CD4-positive, alpha-beta T cell treated with Interleukin-6 at 100 ng/mL for 8 hours (primary cell): ENCODE measurements at regions not wholly inside any gene's neighbourhood (a gene's known extent, or its start where the extent isn't known, plus 50 kb on each side); places are given as distances from the start of the nearest gene placed in this dataset.

ENCODE experiments used
- DNase-seq: peaks from one replicate; pipeline ENCODE4 v3.0.0-alpha.2; 2020; ENCODE audit warnings: mixed read lengths, low spot score

DNA sequence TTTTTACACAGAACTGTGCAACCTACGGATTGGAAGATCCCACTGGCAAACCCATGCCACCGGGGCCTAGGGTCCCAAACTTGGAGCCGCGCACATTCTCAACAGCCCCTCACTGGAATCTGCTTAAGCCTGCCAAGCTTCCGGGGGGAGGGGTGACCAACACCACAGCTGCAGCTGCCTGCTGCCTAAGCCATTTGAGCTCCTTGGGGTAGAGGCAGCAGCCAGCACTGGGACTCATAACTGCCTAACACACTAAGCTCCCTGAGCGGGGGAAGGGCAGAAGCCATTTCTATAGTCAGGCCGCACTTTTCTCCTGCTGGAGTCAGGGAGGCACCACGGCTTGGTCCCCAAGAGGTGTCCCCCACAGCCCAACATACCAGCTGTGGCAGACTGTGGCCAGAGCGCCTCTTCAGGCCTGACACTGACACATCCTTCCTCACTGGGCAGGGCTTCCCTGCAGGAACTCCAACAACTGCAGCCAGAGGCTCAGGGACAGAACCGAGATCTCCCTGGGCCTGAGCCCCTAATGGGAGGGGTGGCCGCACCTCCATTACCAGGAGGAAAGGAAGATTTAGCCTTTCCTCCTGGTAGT, 270.3 kb upstream of the ECI2 start:
- no peak for DNase-seq

GRCh38 chr6:4404415-4404814, 269.0 kb upstream of the ECI2 start:
- no peak for DNase-seq

DNA sequence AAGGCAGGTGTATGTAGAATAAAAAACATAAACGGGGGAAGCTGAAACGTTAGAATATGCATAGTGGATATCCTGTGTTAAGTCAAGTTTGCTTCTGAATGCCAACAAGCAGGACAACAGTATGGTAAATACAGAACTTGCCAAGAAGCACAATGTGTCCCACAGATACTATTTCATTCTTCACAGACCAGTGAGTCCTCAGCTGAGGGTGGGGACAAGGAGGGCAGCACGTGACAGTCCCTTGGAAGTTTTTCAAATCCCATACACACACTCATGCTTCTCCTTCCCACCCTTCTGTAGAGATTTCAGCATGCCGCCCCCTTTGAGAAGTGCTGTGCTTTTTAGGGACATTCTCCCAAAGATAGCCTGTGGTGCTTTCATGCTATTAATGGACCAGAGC, 268.5 kb upstream of the ECI2 start:
- no peak for DNase-seq

- no peak for DNase-seq
These were observed 267.8 kb upstream of the ECI2 start for GRCh38 chr6:4403023-4403752.

DNA sequence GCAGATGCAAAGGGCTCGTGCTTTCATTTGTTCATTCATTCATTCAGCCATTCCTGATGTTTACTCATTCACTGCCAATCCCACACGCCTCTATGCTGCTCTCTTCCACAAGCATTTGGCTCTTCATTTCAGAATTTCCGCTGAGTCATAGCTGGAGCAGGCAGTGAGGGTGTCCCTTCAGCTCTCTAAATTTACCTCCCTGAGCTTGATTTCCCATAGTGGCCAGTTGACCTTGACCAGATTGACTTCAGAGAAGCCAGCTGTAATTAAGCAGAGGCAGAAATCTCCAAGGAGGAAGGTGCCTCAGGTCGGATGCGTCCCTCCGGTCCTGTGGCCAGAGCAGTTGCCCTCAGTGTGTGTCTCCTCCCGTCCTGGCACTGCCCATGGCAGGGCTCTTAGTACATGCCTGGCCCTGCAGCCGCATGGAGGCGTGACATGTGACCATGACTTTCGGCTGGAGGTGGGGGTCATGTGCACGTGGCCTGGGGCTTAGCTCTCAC, 267.2 kb upstream of the ECI2 start:
- no peak for DNase-seq

DNA sequence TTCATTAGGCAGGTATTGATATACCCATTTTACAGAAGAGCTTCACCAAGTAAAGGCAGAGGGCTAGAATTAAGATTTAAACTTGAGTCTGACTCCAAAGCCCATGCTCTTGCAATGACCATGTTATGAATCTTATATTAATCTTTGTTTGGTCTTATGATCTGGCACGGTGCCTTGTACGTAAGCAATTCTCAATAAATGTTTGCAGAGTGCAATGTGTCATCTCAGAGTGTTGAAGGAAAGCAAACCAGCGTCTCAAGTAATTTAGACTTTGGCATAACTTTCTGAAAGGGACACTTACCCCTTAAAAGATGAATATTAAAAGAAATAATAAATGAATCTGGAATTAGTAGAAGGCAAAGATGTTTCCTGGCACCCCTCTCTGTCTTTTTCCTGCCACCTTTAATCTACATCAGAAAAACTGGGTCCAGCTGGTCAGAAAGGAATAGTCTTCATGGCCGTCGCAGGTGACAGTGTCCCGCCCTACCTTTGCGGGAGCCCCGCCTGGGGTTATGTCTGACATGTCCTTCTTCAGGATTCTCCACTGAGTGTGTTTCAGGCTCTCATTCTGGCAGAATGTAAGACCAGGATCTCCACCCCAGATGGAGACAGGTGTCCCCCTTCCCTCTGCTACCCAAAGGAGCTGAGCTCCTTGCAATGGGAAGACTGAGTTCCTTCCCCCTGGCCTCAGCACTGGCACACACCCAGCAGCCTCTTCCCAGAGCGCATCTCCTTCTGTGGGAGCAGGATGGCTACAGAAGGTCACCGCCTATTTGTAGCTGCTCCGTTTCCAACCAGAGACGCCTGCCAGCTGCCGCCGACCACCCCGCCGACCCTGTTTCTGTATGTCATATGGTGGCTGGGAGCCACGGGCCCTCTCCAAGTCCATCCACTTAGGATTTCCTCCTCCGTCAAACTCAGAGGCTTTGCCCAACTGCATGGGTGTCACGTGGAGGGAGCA, 266.3 kb upstream of the ECI2 start:
- no peak for DNase-seq

DNA sequence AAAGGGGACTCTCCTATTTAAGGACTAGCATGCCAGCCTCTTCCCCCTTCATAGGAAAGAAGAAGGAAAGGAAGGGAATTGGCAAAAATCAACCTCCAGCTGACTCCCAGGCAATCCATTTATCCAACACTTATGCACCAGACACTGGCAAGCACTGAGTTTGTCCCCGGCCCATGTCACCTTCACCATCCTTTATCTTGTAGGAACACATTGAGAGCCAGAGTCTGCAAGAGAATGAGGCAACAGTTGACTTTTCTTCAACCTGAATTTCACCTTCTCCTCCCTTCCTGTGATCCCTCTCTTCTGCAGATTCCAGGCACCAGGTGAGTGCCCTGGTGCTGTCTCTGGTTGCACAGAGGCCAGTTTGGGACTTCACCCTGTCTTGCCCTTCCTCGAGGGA, 264.3 kb upstream of the ECI2 start:
- no peak for DNase-seq

GRCh38 chr6:4398791-4399190, 263.4 kb upstream of the ECI2 start:
- DNase-seq, result no peak

DNA sequence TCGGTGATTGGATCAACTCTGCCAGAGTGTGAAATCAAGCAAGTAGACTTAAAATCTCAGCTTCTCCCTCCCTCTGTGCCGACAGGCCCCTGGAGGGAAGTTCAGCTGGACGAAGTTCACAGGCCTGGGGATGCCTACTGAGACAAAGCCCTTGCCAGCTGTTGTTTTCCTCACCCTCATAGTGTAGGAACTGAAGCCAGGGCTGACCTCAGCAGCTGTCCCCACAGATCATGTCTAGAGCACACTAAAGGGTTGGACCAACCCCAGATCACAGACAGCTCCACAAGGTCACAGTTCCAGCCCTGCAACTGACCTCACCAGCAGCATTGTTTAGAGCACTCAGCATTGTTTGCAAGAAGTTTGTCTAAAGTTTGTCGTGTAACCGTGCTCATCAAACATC, 261.9 kb upstream of the ECI2 start:
- DNase-seq, result no peak

DNA sequence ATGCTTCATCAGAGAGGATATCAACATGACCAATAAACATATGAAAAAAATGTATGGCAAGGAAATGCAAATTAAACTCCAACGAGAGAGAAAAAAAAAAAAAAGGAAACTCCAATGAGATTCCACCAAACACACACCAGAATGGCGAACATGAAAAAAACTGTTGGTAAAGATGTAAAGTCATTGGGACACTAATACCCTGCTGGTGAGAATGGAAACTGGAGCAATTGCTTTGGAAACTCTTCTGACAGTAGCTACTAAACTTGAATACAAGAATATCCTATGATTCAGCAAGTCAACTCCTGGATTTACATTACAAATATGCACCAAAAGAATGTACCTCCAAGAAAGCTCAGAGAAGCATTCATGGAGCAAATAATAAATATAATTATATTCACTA, 260.7 kb upstream of the ECI2 start:
- DNase-seq, result no peak

DNA sequence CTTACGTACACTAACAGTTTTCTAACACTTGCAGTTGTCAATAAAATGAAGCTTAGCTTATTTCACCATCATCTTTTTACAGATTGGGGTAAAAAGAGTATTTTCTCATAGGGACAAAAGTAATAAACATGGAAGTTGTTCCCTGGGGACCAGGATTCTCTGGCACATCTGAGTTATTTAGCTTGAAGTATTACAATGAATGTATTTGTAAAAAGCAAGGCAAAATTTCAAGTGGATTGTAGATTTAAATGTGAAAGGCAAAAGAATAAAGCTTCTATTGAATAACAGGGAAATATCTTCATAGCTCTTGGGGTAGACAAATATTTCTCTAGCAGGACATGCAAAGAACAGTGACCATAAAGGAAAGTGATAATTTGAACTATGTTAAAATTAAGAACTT, 260.0 kb upstream of the ECI2 start:
- no peak for DNase-seq

DNA sequence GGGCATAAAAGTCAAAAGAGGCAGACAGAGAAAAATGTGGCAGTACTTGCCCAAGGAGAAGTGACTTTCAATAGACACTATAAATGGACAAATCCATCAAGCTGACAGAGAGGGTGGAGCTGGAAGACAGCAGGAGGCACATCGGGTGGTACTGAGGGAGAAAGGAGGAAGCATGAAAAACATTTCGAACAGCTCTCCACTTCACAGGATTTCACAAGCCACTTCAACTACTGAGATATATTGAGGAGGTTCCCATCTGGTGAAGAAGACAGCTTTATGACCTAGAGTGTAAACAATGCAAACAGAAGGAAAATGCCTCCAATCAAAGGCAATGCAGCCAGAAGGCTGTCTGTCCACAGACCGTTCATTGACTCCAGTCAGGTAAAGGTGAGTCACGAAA, 259.4 kb upstream of the ECI2 start:
- DNase-seq, result no peak

DNA sequence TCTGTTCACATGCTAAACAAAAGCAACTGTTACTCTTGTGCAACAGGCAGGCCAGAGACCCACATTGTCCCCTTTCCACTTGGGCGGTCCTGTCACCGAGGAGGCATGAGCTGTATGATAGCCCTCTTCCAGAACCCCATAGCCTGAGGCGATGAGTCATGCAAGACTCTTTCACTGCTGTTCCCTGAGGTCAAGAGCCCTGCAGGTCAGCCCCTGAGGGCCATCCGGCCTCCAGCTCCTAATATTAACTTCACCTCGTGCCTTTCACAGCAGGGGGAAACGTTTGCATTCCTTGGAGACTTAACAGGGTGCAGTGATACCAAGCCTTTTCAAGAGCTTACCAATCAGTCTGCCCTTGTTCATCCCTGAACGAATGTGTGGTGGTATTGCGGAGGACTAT, 253.3 kb upstream of the ECI2 start:
- DNase-seq, result no peak

- no peak for DNase-seq
These were observed 249.3 kb upstream of the ECI2 start for GRCh38 chr6:4384656-4385055.

DNA sequence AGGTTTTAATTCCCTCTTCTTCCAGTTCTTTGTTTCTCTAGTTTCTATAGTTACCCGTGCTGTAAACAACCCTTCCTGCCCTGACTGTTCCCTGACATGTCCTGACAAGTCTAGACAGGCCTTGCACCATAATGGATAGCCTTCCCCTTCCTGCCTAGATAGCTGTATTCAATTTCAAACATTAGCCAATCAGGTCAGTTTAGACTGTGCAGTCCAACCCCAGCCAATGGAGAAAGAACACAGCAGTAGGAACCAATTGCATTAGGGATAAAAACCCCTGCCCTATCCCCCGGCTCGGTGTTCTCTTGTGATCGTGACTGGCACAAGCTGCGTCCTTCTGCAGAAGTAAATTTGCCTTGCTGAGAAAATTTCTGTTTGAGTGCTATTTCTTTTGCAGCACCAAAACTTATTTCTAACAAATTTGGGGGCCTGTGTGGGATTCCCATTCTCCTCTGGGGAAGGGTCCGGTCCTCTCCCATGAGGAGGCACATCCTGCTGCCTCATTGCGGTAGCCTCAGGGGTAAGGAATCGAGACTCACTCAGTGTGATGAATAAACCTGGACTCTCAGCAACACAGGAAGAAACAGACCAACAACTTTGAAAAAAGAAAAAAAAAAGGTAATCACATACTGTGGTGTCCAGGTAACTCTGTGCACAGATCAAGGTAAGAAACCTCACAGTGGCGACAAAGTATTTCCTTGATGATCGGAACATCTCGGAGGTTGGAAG, 248.7 kb upstream of the ECI2 start:
- DNase-seq, result no peak

DNA sequence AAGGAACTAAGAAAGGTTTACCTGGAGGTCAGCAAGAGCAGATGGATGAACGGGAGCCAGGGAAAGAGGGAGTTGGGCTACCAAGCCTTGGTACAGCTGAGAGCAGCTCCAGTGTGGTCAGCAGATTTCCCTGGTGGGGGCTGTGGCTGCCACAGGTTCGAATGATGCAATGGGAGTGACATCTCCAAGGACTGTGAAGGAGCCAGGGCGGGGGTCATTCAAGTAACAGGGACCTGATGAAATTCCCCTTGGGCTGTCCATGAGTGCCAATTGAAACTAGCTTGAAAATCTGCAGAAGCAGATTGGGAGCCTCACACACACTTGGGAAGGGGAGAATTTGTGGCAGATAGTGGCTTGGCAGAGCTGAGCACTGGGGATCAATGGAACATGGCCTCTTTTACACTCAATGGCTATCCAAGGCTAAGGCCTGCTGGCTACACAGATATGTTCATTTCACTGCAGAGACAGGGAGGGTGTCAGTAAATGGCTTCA, 247.0 kb upstream of the ECI2 start:
- DNase-seq, result no peak

DNA sequence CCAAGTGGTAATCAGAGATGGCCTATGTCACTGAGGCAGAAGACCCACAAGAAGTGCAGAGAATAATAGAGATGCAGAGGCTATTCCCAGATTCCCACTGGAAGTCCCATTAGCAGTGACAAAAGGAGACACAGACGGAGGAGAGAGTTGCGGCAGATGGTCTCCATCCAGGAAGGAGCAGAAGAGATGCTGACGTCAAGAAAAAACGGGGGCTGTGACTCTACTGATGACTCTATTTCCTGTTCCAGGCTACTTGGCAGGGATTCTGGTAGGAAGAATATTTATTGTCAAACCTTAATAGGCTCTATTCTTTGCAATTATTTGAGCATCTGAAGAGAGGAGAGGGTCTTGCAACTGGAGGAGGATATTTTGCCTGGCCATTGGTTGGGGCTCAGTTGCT, 246.0 kb upstream of the ECI2 start:
- DNase-seq, result no peak

- DNase-seq, result no peak
These were observed 245.5 kb upstream of the ECI2 start for GRCh38 chr6:4380881-4381281.

DNA sequence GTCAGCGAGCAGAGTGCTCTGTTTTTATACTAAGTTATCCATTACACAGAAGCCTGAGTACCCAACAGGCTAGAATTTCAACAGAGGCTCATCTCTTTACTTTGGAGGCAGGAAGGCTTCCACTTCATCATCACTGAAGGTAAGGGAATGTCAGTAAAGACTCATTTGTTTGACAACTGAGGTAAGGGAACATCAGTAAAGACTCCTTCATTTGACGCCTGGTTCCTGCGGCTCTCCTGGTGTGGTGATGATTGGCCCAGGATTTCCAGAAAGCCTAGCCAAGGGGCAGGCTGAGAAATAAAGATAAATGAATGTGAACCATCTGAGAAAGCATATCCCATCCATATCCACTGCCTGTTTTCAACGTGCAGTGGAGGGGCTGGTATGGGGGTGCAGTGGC, 244.6 kb upstream of the ECI2 start:
- DNase-seq, result no peak

GRCh38 chr6:4378319-4378996, 243.1 kb upstream of the ECI2 start:
- no peak for DNase-seq

GRCh38 chr6:4377603-4378002, 242.2 kb upstream of the ECI2 start:
- no peak for DNase-seq
